ENCODE measurements at regions not wholly inside any gene's neighbourhood (a gene's known extent, or its start where the extent isn't known, plus 50 kb on each side); places are given as distances from the start of the nearest gene placed in this dataset.
A peak's percentile ranks its signal among the peaks of the same experiment; 100 is the strongest.

- no peak for DNase-seq
- H3K36me3 ChIP-seq: no peaks in the 10 kb centered on the region
- H3K9me3 ChIP-seq: no peaks in the 10 kb centered on the region
- H3K4me3 ChIP-seq: no peak overlapping the region
- H3K27me3 ChIP-seq: no peaks in the 10 kb centered on the region
Observed at GRCh38 chr17:77723909-77724875, 234.3 kb upstream of the TNRC6C start.

DNA sequence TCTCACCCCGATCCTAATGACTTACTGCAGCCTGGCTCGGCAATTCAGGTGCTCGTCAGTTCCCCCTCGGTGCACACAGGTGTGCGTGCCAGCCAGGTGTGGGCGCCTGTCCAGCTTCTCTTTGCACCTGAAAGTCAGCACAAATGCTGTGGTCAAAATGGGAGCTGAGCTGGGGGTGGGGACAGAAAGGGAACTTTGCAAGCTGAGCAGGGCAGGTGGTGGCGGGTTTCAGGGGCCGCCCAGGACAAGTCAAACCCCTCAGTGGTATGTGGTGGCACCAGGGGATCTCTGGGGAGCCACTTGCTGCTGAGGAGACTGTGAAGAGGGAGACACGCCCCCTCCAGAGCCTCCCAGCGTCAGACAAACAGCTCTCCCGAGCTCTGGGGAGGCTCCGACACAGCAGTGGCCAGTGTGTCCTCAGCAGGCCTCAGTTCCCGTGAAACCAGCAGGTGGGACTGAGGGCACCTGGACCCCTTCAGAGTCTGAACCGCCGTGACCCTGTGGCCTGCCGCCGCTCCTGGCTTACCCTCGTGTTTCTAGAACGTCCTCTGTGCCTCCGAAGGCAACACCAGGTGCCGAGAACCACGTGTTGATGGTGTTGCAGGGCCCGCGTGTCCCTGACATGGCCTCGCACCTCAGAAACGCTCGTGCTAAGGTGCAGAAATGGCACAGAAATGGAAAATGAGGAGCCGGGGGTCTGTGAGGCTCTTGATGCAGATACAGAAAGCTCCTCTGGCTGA, 233.5 kb upstream of the TNRC6C start:
- no peak for DNase-seq
- Histone ChIP-seq H3K36me3 (no peaks in the 10 kb centered on the region), H3K9me3 (peaks cover 1% of the 10 kb centered on the region; the same call in 1 of the 2 replicates), H3K27me3 (no peaks in the 10 kb centered on the region), H3K4me3 (no peak overlapping the region)

DNA sequence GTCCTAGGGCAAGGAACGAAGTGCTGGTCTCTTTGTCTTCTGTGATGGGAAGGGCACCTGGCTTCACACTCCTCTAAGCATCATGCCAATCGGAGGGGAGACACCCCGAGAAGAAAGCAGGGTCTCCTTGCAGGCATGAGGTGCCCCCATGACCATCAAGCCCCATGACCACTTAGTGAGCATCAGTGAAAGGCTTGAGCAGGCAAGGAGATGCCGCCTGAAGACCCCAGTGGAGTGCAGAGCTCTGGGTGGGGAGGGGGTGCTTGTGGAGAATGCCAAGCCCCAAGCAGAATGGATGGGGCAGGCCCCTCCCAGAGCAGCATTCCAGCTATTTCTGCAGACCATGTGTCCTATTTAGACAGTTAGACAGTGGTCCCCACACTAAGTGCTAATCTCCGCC, 232.7 kb upstream of the TNRC6C start:
- H3K4me3 ChIP-seq: no peak overlapping the region
- no peaks in the 10 kb centered on the region for H3K27me3 ChIP-seq
- H3K9me3 ChIP-seq: peaks cover 9% of the 10 kb centered on the region
- H3K36me3 ChIP-seq: no peaks in the 10 kb centered on the region
- no peak for DNase-seq

DNA sequence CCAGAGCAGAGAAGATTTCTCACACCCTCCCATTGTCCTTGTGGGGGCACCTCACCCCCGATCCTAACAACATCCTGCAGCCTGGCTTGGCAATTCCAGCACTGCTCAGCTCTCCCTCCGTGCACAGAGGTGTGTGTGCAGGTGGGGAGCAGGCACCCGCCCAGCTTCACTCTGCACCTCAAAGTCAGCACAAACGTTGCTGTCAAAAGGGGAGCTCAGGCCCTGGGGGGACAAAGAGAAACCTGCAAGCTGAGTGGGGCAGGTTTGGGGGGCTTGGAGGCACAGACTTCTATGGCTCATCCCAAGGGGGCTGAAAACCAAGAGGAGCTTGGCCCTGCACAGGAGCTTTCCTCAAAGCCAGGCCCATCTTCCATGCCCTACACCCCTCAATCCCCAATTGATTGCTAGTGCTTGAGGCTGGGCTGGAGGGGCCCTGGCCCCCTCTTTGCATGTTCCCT, 231.9 kb upstream of the TNRC6C start:
- Histone ChIP-seq H3K9me3 (peaks cover 13% of the 10 kb centered on the region), H3K27me3 (no peaks in the 10 kb centered on the region), H3K4me3 (no peak overlapping the region), H3K36me3 (no peaks in the 10 kb centered on the region)
- no peak for DNase-seq

- Histone ChIP-seq H3K36me3 (no peaks in the 10 kb centered on the region), H3K9me3 (peaks cover 15% of the 10 kb centered on the region), H3K27me3 (no peaks in the 10 kb centered on the region; the same call in 1 of the 2 replicates), H3K4me3 (no peak overlapping the region)
- no peak for DNase-seq
Observed at GRCh38 chr17:77727037-77727615, 231.4 kb upstream of the TNRC6C start.

GRCh38 chr17:77728474-77728795, 230.1 kb upstream of the TNRC6C start:
- H3K27me3 ChIP-seq: no peaks in the 10 kb centered on the region; the same call in 1 of the 2 replicates
- no peaks in the 10 kb centered on the region for H3K36me3 ChIP-seq
- no peak overlapping the region for H3K4me3 ChIP-seq
- DNase-seq: no peak
- H3K9me3 ChIP-seq: peaks cover 28% of the 10 kb centered on the region

DNA sequence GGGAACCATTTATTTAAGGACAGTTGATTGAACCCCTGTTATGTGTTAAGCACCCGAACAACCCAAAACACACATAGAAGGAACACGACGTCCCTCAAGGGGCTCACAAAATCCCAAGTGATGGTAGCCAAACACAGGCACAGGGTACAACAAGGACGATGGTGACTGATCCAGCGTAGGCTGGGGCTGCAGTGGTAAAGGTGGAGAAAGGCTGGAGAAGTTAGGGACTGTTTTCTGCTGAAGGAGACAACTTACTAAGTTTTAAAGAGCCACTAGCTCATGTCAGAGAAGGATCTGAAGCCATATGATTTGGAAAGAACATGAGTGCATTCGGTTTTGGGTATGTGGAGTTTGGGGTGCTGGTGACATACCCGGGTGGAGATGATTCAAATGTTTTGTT, 229.6 kb upstream of the TNRC6C start:
- Histone ChIP-seq H3K36me3 (no peaks in the 10 kb centered on the region), H3K9me3 (peaks cover 30% of the 10 kb centered on the region), H3K27me3 (no peaks in the 10 kb centered on the region; the same call in 1 of the 2 replicates), H3K4me3 (no peak overlapping the region)
- no peak for DNase-seq

DNA sequence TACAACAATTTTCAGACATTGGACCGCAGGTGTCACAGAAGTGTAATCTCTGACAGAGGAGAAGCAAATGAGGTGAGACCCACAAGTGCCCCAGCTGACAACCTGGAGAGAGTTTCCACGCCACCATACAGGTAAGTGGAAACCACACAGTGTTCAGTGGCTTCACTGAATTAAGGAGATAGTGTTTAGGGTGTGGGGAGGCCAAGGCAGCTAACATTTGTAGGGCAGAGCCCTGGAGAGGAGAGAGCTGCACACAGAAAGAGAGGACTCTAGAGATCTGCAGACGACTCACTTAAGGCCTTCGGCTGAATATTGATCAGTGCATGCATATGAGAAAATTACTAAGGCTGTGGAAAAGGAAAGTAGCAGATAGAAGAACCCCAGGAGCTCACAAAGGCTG, 228.9 kb upstream of the TNRC6C start:
- no peak overlapping the region for H3K4me3 ChIP-seq
- H3K27me3 ChIP-seq: no peaks in the 10 kb centered on the region; the same call in 1 of the 2 replicates
- no peak for DNase-seq
- no peaks in the 10 kb centered on the region for H3K36me3 ChIP-seq
- H3K9me3 ChIP-seq: peaks cover 30% of the 10 kb centered on the region

GRCh38 chr17:77730376-77730775, 228.1 kb upstream of the TNRC6C start:
- no peaks in the 10 kb centered on the region; the same call in 1 of the 2 replicates for H3K27me3 ChIP-seq
- no peak for DNase-seq

DNA sequence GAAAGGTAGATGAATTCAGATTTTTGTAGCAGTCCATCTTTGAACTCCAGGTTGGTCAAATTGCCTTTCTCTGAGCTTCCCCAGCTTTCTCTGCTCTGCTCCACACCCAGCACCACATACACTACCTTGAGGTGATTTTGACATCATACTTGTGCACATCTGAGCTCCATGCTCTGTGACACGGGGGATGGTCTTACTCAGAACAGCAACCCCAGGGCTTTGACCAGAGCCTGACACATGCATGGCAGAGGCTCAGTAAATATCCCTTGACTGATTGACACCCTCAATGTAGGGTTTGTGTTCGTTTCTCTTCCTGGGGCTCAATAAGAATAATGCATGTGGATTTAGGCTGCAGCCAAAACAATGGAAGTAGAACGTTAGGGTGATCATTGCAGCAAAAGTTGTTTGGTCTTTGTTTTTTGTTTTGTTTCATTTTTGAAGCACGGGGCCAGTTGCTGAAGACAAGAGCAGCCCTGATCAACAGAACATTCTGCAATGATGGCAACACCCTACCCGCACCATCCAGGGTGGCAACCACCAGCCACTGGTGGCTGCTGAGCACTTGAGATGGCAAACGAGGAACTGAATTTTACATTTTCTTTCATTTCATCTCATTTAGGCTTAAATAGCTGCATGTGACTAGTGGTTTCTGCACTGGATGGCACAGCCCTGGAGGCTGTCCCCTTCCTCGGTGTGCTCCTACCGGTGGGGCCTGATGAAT, 224.8 kb upstream of the TNRC6C start:
- H3K9me3 ChIP-seq: peaks cover 30% of the 10 kb centered on the region
- no peaks in the 10 kb centered on the region; the same call in 1 of the 2 replicates for H3K27me3 ChIP-seq
- DNase-seq: no peak
- H3K36me3 ChIP-seq: no peaks in the 10 kb centered on the region
- H3K4me3 ChIP-seq: no peak overlapping the region

More at GRCh38 chr17:77730376-77730775, 228.1 kb upstream of the TNRC6C start:
- peaks cover 30% of the 10 kb centered on the region for H3K9me3 ChIP-seq
- no peak overlapping the region for H3K4me3 ChIP-seq
- H3K36me3 ChIP-seq: no peaks in the 10 kb centered on the region

GRCh38 chr17:77734371-77735080, 224.0 kb upstream of the TNRC6C start:
- H3K4me3 ChIP-seq: no peak overlapping the region
- H3K36me3 ChIP-seq: no peaks in the 10 kb centered on the region
- H3K27me3 ChIP-seq: no peaks in the 10 kb centered on the region; the same call in 1 of the 2 replicates
- H3K9me3 ChIP-seq: peaks cover 30% of the 10 kb centered on the region
- DNase-seq: peak; percentile 79

GRCh38 chr17:77735081-77735565, 223.4 kb upstream of the TNRC6C start:
- no peak overlapping the region for H3K4me3 ChIP-seq
- peaks cover 30% of the 10 kb centered on the region for H3K9me3 ChIP-seq
- DNase-seq: peak; percentile 7
- H3K27me3 ChIP-seq: no peaks in the 10 kb centered on the region; the same call in 1 of the 2 replicates
- H3K36me3 ChIP-seq: no peaks in the 10 kb centered on the region

GRCh38 chr17:77735566-77736198, 222.8 kb upstream of the TNRC6C start:
- peaks cover 24% of the 10 kb centered on the region for H3K9me3 ChIP-seq
- peak; percentile 55 for DNase-seq
- no peaks in the 10 kb centered on the region for H3K36me3 ChIP-seq
- H3K4me3 ChIP-seq: no peak overlapping the region
- no peaks in the 10 kb centered on the region; the same call in 1 of the 2 replicates for H3K27me3 ChIP-seq

DNA sequence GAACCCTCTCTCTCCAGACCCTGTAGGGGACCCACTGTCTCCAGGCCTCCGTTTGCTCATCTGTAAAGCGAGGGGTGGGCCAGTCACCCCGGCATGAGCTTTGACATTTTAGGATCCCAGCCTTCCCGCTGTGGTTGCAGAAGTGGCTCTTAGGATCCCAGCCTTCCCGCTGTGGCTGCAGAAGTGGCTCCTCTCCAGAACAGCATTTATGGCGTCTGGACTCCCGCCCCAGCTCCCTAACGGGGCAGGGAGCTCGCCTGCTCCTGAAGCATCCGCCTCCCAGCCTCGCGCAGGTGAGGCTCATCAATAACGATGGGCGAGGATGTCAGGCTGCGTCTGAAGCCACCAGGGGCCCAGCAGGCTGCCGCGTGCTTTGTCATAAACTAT, 222.3 kb upstream of the TNRC6C start:
- Histone ChIP-seq H3K27me3 (no peaks in the 10 kb centered on the region; the same call in 1 of the 2 replicates), H3K4me3 (no peak overlapping the region), H3K9me3 (peaks cover 20% of the 10 kb centered on the region), H3K36me3 (no peaks in the 10 kb centered on the region)
- no peak for DNase-seq

DNA sequence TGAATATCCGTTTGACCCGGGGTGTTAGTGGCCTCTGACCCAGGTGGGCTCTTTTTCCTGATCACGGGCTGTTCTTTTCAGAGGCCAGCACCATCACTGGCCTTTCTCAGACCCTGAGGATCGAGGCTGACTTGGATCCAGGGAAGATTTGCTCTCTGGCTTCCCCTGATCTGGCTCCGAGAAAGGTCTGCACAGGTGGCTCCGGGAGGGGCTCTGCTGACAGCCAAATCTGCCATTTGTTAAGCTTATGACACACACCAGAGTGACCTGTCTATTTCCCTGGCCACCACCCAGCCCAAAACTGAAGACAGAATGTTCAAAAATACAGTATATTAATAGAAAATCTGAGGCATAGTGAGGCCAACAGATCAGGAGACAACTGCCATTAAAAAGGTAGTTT, 221.8 kb upstream of the TNRC6C start:
- H3K9me3 ChIP-seq: peaks cover 18% of the 10 kb centered on the region

More for the DNA sequence above, 221.8 kb upstream of the TNRC6C start:
- DNase-seq: no peak
- Histone ChIP-seq H3K4me3 (no peak overlapping the region), H3K27me3 (no peaks in the 10 kb centered on the region; the same call in 1 of the 2 replicates), H3K36me3 (no peaks in the 10 kb centered on the region)

All from MG63 (cell line).